H1 (cell line): ENCODE measurements at regions not wholly inside any gene's neighbourhood (a gene's known extent, or its start where the extent isn't known, plus 50 kb on each side); places are given as distances from the start of the nearest gene placed in this dataset.

ENCODE experiments used
- CTCF ChIA-PET: fragments of 300-600 bp; sonication (Branson Sonifier 250); formaldehyde crosslinking; loops from one replicate; lab custom pipeline; 2021; ENCODE audit not compliant: partially characterized antibody; lab: Charles Lee
- POLR2A ChIA-PET: fragments of 300-600 bp; sonication (Branson Sonifier 250); formaldehyde crosslinking; loops from one replicate; lab custom pipeline; 2021; ENCODE audit warnings: inconsistent platforms; ENCODE audit not compliant: partially characterized antibody; lab: Charles Lee
- DNase-seq, 2 experiments: peaks; one replicate each; pipeline versions ENCODE4 v3.0.0 to v3.0.0-alpha.2; 2010 to 2022; ENCODE audit warnings: low spot score in 2 of 2, low read depth in 1 of 2, mixed read lengths in 1 of 2
- FAIRE-seq: peaks from 2 replicates; lab custom pipeline; 2011; peaks lifted over from hg19 to GRCh38; lab: Jason Lieb, UNC
- H2AFZ ChIP-seq: 2 replicates; pipeline ENCODE4 v1.8.1; 2012; ENCODE audit warnings: low read length, inconsistent platforms
- H2AK5ac ChIP-seq: 2 replicates; pipeline ENCODE4 v1.6.1; 2013; ENCODE audit warnings: low read depth, low read length
- H2BK120ac ChIP-seq: replicated peaks from 2 replicates; pipeline ENCODE3; 2013; ENCODE audit warnings: low read depth, low read length, inconsistent platforms
- H2BK12ac ChIP-seq: 2 replicates; pipeline ENCODE4 v1.6.1; 2013; ENCODE audit warnings: low read depth, low read length
- H2BK15ac ChIP-seq: 2 replicates; pipeline ENCODE4 v1.6.1; 2013; ENCODE audit warnings: low read length
- H2BK20ac ChIP-seq: 2 replicates; pipeline ENCODE4 v1.6.1; 2013; ENCODE audit warnings: low read length
- H2BK5ac ChIP-seq: 2 replicates; pipeline ENCODE4 v1.6.1; 2013; ENCODE audit warnings: low read depth, low read length
- H3K14ac ChIP-seq: 2 replicates; pipeline ENCODE4 v1.6.1; 2013; ENCODE audit warnings: inconsistent platforms; ENCODE audit not compliant: insufficient read length
- H3K18ac ChIP-seq: 2 replicates; pipeline ENCODE4 v1.6.1; 2013; ENCODE audit warnings: low read length; ENCODE audit errors: extremely low read depth
- H3K23ac ChIP-seq: 2 replicates; pipeline ENCODE4 v1.6.1; 2013; ENCODE audit warnings: inconsistent platforms; ENCODE audit not compliant: insufficient read length
- H3K23me2 ChIP-seq: 2 replicates; pipeline ENCODE4 v1.6.1; 2013; ENCODE audit warnings: low read depth, low read length
- H3K27ac ChIP-seq: 2 replicates; pipeline ENCODE4 v1.6.1; 2011; ENCODE audit warnings: low read depth, low read length, inconsistent platforms
- H3K27me3 ChIP-seq, 4 experiments: replicated peaks in 1 of 4; 1 replicate in 1 of 4; 2 replicates in 3 of 4; pipeline versions ENCODE4 v1.6.1 to v1.8.1; 2011 to 2013; ENCODE audit warnings: low read length in 3 of 4, mild to moderate bottlenecking in 3 of 4, inconsistent platforms in 2 of 4, mixed read lengths in 2 of 4, moderate library complexity in 1 of 4; ENCODE audit not compliant: control insufficient read depth in 3 of 4, insufficient read depth in 3 of 4; ENCODE audit errors: extremely low read depth in 1 of 4
- H3K36me3 ChIP-seq, 4 experiments: 2 replicates each; pipeline versions ENCODE4 v1.6.1 to v1.8.1; 2011 to 2013; ENCODE audit warnings: mild to moderate bottlenecking in 4 of 4, low read length in 3 of 4, moderate library complexity in 2 of 4, control low read depth in 1 of 4, inconsistent platforms in 1 of 4; ENCODE audit not compliant: insufficient read depth in 4 of 4, control insufficient read depth in 2 of 4
- H3K4ac ChIP-seq: replicated peaks from 2 replicates; pipeline ENCODE3; 2013; ENCODE audit warnings: low read length, low read depth, mixed read lengths, inconsistent platforms; ENCODE audit not compliant: insufficient read length
- H3K4me1 ChIP-seq, 4 experiments: replicated peaks in 1 of 4; 1 replicate in 1 of 4; 2 replicates in 3 of 4; pipeline versions ENCODE4 v1.6.1 to v1.8.1; 2011 to 2013; ENCODE audit warnings: low read length in 3 of 4, inconsistent platforms in 2 of 4, mixed read lengths in 1 of 4; ENCODE audit not compliant: insufficient read depth in 4 of 4, control insufficient read depth in 3 of 4
- H3K4me2 ChIP-seq, 2 experiments: 2 replicates each; pipeline versions ENCODE4 v1.6.1 to v1.8.1; 2011 to 2013; ENCODE audit warnings: low read depth in 2 of 2, low read length in 2 of 2, control low read depth in 1 of 2, inconsistent platforms in 1 of 2, mild to moderate bottlenecking in 1 of 2; ENCODE audit not compliant: insufficient read depth in 1 of 2
- H3K4me3 ChIP-seq, 4 experiments: fragments of 200-600, 300-600 bp in 1 of 4; sonication (generic), shearing (Covaris generic), sonication (Bioruptor Twin) in 1 of 4; 2 replicates each; pipeline versions ENCODE4 v1.5.1 to v1.8.1; 2011 to 2016; ENCODE audit warnings: low read length in 4 of 4, low read depth in 3 of 4, control low read depth in 2 of 4, inconsistent platforms in 2 of 4, mild to moderate bottlenecking in 2 of 4, mixed read lengths in 1 of 4, moderate library complexity in 1 of 4; ENCODE audit not compliant: insufficient read depth in 2 of 4; ENCODE audit errors: extremely low read depth in 1 of 4
- H3K56ac ChIP-seq: replicated peaks from 2 replicates; pipeline ENCODE3; 2013; ENCODE audit warnings: low read depth, mild to moderate bottlenecking, mixed read lengths, low read length, inconsistent platforms; ENCODE audit not compliant: insufficient read length
- H3K79me1 ChIP-seq: 2 replicates; pipeline ENCODE4 v1.6.1; 2013; ENCODE audit warnings: low read depth, low read length, control low read depth
- H3K79me2 ChIP-seq, 2 experiments: 2 replicates each; pipeline versions ENCODE4 v1.6.1 to v1.8.1; 2012 to 2013; ENCODE audit warnings: low read length in 2 of 2, mild to moderate bottlenecking in 2 of 2, inconsistent platforms in 1 of 2; ENCODE audit not compliant: insufficient read depth in 2 of 2, control insufficient read depth in 1 of 2
- H3K9ac ChIP-seq, 4 experiments: replicated peaks in 1 of 4; 1 replicate in 1 of 4; 2 replicates in 3 of 4; pipeline versions ENCODE4 v1.6.1 to v1.8.1; 2011 to 2013; ENCODE audit warnings: low read depth in 3 of 4, low read length in 3 of 4, control low read depth in 2 of 4, mild to moderate bottlenecking in 2 of 4, moderate library complexity in 2 of 4, inconsistent platforms in 1 of 4; ENCODE audit errors: extremely low read depth in 1 of 4
- H3K9me3 ChIP-seq, 2 experiments: 2 replicates each; pipeline versions ENCODE4 v1.6.1 to v1.8.1; 2012 to 2013; ENCODE audit warnings: mild to moderate bottlenecking in 2 of 2, moderate library complexity in 2 of 2, control low read depth in 1 of 2, inconsistent platforms in 1 of 2, low read depth in 1 of 2, low read length in 1 of 2, mixed read lengths in 1 of 2; ENCODE audit not compliant: insufficient read depth in 2 of 2
- H4K20me1 ChIP-seq, 2 experiments: replicated peaks in 1 of 2; 2 replicates each; pipeline versions ENCODE3 to v1.8.1; 2011 to 2013; ENCODE audit warnings: inconsistent platforms in 2 of 2, low read length in 2 of 2, mild to moderate bottlenecking in 1 of 2; ENCODE audit not compliant: insufficient read depth in 2 of 2, control insufficient read depth in 1 of 2
- H4K5ac ChIP-seq: 2 replicates; pipeline ENCODE4 v1.6.1; 2013; ENCODE audit warnings: low read length, low read depth, mixed read lengths, inconsistent platforms; ENCODE audit not compliant: insufficient read length
- H4K8ac ChIP-seq: 2 replicates; pipeline ENCODE4 v1.8.0; 2013; ENCODE audit warnings: mild to moderate bottlenecking, moderate library complexity, low read length, inconsistent platforms; ENCODE audit not compliant: insufficient read depth; ENCODE audit errors: extremely low read depth
- H4K91ac ChIP-seq: replicated peaks from 2 replicates; pipeline ENCODE3; 2013; ENCODE audit warnings: low read length, mixed read lengths, inconsistent platforms; ENCODE audit not compliant: insufficient read length
- KDM5A ChIP-seq: fragments of 200-600 bp; IDR thresholded peaks from 2 replicates; pipeline ENCODE4 v1.7.1; 2012; ENCODE audit warnings: mild to moderate bottlenecking, low read length, inconsistent platforms, mixed read lengths
- RXRA ChIP-seq: IDR thresholded peaks from 2 replicates; pipeline ENCODE4 v1.6.1; 2011; ENCODE audit warnings: low read depth, mild to moderate bottlenecking, low read length, moderate library complexity; ENCODE audit not compliant: insufficient read depth
- WGBS, 2 experiments: shearing (Covaris generic) in 1 of 2; methylation state at CpG; one replicate each; pipeline versions ENCODE4 v1.1.6 to v1.1.7; 2013 to 2015; ENCODE audit warnings: low lambda C conversion rate in 2 of 2, mixed read lengths in 2 of 2, inconsistent platforms in 1 of 2, low coverage in 1 of 2, missing lambda C conversion rate in 1 of 2; ENCODE audit not compliant: insufficient replicate concordance in 2 of 2, insufficient coverage in 1 of 2, insufficient read length in 1 of 2; ENCODE audit errors: extremely low coverage in 1 of 2, missing lambda C conversion rate in 1 of 2; 5-methylcytosine and 5-hydroxymethylcytosine counted together

GRCh38 chr5:165104611-165105010 lies 1599.2 kb downstream of the MAT2B start:
- Histone ChIP-seq H3K23me2 (no peaks in the 10 kb centered on the region), H4K91ac (no peak overlapping the region), H2BK15ac (no peak overlapping the region), H3K4me3 (no peak overlapping the region), H3K36me3 (no peaks in the 10 kb centered on the region; a peak in 1 of 8 replicates), H3K9me3 (peaks cover 3 to 4% of the 10 kb centered on the region in 2 experiments; a peak in 3 of 4 replicates), H4K8ac (no peak overlapping the region), H3K4me2 (no peak overlapping the region), H2BK5ac (no peak overlapping the region), H3K56ac (no peak overlapping the region), H3K4ac (no peak overlapping the region), H3K27me3 (no peaks in the 10 kb centered on the region), H2AFZ (no peak overlapping the region), H3K14ac (no peak overlapping the region), H2BK12ac (no peak overlapping the region), H3K23ac (no peak overlapping the region), H4K5ac (no peak overlapping the region), H2BK120ac (no peak overlapping the region), H2BK20ac (no peak overlapping the region), H4K20me1 (no peaks in the 10 kb centered on the region), H3K79me2 (no peaks in the 10 kb centered on the region), H3K18ac (no peak overlapping the region), H3K79me1 (no peaks in the 10 kb centered on the region), H3K9ac (no peak overlapping the region), H3K27ac (no peak overlapping the region), H3K4me1 (no peaks in the 10 kb centered on the region), H2AK5ac (no peak overlapping the region)
- ChIA-PET CTCF (no interaction called here), POLR2A (no interaction called here)
- FAIRE-seq (no peak), DNase-seq (no peak)
- 75% methylated on average over 4 of the region's 4 CpGs; no CpG with 5 or more reads in 1 of the 2 experiments for whole genome bisulfite sequencing, 2 experiments
- no peak for TF ChIP-seq KDM5A
- TF ChIP-seq RXRA, result no peak
